ENCODE measurements at regions not wholly inside any gene's neighbourhood (a gene's known extent, or its start where the extent isn't known, plus 50 kb on each side); places are given as distances from the start of the nearest gene placed in this dataset.

DNA sequence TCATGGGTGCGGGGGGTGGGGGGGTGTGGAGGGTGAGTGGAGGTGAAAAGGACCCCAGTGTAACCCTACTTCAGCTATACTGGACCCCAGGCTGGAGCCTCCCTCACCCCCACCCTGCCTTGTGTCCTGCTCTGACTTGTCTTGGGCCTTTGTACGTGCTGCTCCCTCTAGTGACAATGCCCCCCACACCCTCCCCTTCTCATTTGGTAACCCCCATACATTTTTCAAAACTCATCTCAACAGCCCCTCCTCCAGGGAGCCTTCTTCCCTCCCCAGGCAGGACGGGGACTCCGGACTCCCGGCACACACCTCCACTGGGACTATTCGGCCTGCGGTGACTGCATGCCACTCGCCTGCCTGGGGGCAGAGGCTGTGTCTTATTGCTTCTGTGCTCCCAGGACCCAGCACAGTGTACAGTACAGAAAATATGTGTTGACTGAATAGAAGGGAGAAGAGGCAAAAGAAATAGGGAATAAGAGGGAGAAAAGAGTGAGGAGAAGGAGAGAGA, 108.2 kb downstream of the VEGFA start:
- ATAC-seq (no peak), DNase-seq (no peak)
- no peaks in the 10 kb centered on the region for H3K36me3 Mint-ChIP-seq (ENCODE audit: low read depth)
- H3K27ac Mint-ChIP-seq, result no peak overlapping the region
- no peaks in the 10 kb centered on the region for H3K9me3 Mint-ChIP-seq
- no peaks in the 10 kb centered on the region for H3K4me1 Mint-ChIP-seq
- no peaks in the 10 kb centered on the region for H3K27me3 Mint-ChIP-seq
- no peak overlapping the region for H3K4me3 Mint-ChIP-seq

DNA sequence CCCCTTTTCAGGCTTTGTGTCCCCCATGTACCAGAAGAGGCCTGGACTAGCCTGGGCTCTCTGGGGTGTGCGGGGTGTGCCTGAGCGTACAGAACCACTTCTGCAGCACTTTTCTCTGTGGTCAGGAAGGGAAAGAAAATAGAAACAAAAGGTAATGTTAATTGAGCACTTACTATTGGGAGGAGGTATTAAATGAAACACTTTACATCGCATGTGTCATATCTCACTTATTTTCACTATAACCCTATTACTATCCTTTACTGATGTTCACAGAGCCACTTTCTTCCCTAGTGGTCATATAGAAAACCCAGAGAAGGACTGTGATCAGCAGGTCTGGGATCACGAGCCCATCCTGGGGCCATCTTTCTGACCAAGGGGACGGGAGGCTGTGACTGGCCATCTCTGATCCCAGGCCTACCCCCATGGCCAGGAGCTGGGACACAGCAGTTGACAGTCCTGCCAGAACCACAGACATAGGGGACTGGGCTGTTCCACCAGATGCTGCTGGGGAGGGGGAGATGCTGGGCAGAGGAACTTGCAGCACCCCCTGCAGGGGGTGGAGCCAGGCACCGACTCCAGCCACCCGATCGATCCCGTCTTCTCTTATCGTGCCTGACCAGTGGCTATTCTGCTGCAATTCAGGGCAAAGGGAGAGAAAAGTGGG, 107.6 kb downstream of the VEGFA start:
- H3K36me3 Mint-ChIP-seq (ENCODE audit: low read depth), result no peaks in the 10 kb centered on the region
- no peaks in the 10 kb centered on the region for H3K27me3 Mint-ChIP-seq
- no peaks in the 10 kb centered on the region for H3K9me3 Mint-ChIP-seq

DNA sequence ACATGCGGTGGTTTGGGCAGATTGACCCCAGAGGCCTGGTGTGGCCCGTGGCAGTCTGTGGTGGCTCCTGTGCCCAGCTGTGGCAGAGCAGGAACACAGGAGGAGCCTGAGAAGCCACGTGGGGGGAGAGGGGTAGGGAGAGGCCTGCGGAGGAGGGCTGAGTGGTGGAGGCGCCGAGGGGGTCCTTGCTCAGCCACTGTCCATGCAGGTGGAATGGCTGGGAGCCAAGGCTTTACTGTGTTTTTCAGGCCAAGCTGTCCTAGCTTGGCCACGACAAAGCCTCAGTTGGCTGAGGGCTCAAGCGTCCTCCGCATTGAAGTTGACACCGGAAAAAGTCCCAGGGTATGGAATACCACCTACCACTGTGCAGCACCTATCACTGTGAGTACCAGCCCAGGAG, 107.0 kb downstream of the VEGFA start:
- DNase-seq (no peak), ATAC-seq (no peak)
- Mint-ChIP-seq H3K4me1 (no peaks in the 10 kb centered on the region), H3K27ac (no peak overlapping the region), H3K4me3 (no peak overlapping the region), H3K9me3 (no peaks in the 10 kb centered on the region), H3K27me3 (no peaks in the 10 kb centered on the region), H3K36me3 (ENCODE audit: low read depth) (no peaks in the 10 kb centered on the region)

More for the DNA sequence above, 107.6 kb downstream of the VEGFA start:
- DNase-seq (no peak), ATAC-seq (no peak)
- H3K27ac Mint-ChIP-seq, result no peak overlapping the region
- no peaks in the 10 kb centered on the region for H3K4me1 Mint-ChIP-seq
- H3K4me3 Mint-ChIP-seq, result no peak overlapping the region

DNA sequence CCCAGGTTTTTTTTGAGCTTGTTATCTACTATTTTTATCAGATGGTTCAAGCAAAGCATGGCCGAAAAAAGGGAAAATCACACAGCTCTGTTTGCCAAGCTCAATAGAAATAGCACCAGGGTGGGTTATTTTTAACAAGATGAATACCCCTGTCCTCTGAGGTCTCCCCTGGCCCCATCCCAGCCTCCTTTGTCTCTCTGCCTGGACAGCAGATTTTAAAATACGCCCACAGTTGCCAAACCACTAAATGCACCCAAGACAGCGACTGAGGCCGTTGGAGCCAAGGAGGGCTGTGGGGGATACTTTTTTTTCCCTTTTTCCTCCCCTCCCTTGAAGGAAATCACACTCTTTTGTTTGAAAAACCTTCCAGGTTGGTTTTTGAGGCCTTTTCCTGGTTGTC, 106.6 kb downstream of the VEGFA start:
- H3K36me3 Mint-ChIP-seq (ENCODE audit: low read depth), result no peaks in the 10 kb centered on the region
- H3K27me3 Mint-ChIP-seq, result no peaks in the 10 kb centered on the region
- DNase-seq (no peak), ATAC-seq (no peak)
- no peak overlapping the region for H3K4me3 Mint-ChIP-seq
- no peak overlapping the region for H3K27ac Mint-ChIP-seq
- no peaks in the 10 kb centered on the region for H3K4me1 Mint-ChIP-seq
- no peaks in the 10 kb centered on the region for H3K9me3 Mint-ChIP-seq

DNA sequence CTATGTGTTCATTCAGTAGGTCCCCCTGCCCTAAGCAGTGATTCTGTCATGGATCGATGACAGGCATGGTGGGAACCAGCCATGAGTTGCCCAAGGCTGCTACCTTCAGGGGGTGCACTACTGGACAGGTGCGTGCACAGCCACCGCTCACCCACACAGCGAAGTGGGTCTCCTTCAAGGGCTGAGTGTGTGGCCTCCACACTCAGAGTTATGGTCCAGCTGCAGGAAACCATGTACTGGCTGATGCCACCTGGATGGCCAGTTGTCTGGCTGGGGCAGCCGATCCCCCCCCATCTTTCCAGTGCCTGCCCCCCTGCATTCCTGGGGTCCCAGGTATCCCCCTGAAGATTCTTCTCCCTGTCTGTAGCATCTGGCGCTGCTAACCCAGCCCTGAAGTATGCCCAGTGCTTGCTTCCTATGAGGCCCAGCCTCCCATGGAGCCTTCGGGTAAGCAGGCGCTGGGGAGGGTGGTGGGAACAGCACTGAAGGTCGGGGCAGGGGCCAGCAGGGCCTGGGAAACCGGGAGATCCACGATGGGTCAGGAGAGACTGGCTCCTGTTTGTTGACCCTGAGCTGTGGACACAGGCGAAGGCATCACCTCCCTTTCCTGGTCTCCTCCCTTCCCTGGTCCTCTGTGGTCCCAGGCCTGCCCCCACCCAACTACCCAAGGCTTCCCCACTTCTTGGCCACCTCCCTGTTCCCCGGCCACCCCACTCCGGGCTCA, 106.0 kb downstream of the VEGFA start:
- DNase-seq (no peak), ATAC-seq (no peak)
- Mint-ChIP-seq H3K9me3 (no peaks in the 10 kb centered on the region), H3K36me3 (ENCODE audit: low read depth) (no peaks in the 10 kb centered on the region), H3K4me3 (no peak overlapping the region), H3K4me1 (no peaks in the 10 kb centered on the region), H3K27me3 (no peaks in the 10 kb centered on the region), H3K27ac (no peak overlapping the region)

DNA sequence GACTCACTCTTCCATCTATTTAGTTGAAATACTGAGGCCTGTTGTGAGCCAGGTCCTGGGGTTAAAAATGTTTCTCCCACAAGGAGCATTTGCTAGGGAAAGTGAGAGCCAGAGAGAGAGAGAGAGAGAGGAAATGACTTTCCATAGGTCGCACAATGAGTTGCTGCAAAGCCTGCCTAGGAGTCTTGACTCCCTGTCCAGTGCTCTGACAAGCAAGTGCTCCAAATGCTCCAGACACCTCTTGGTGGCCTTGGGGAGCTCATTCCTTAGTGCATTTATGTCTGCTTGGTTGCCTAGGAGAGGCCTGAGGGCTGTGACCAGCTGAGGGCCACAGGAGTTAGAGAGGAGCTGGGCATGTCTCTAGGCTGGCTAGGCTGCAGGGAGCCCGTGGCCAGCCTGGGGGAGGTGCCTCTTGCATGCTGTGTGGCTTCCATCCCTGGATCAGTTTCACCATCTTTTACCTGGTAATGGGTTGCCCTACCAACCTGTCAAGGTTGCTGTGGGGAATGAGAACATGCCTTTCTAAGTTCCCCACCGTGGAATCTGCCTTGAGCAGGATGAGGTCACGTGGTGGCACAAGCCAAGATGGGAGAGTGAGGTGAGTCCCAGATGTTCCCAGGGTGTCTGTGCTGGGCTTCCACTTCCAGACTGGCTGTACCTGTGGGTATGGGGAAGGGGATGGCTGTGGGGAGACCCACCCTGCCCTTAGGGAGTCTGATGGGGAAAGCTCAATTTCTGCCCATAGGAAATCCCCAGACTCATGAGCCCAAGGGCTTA, 105.0 kb downstream of the VEGFA start:
- Mint-ChIP-seq H3K27me3 (no peaks in the 10 kb centered on the region), H3K4me3 (no peak overlapping the region), H3K4me1 (no peaks in the 10 kb centered on the region)

DNA sequence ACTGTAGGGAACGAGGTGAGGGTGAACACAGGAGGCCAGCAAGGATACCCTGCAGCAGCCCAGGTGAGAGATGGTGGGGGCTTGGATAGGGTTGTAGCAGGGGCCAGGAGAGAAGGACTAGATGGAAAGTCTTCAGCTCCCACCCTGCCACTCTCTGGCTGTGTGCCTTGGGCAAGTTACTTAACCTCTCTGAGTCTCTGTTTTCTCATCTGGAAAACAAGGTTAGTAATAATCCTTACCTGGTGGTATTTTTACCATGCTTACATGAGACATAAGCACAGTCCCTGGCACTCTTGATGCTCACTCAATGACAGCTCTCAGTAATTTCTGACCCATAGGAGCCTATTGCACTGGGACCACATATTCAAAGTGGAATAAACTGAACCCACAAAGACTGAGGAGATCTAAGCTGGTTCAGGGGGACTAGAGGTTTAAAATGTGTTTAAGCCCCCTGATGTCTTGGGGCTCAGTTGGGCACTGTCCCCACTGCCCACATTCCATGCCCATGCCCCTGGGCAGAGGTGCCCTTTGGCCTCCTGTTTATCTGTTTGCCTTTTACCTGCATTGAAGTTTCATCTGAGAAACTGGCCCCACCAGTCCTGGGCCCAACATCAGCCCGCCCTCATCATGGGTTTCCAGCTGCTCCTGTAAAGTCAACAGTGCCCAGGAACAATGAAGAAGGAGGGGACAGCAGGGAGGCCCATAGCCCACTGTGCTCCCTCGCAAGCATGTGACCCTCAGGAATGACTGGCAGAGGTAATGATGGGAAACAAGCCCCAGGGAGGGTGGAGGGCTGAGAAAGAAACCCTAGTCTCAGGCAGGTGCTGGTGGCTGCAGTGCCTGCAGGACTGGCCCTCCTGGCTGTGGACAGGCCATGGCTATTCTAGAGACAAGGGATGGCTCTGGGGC, 104.0 kb downstream of the VEGFA start:
- Mint-ChIP-seq H3K4me1 (no peaks in the 10 kb centered on the region), H3K9me3 (no peaks in the 10 kb centered on the region), H3K4me3 (no peak overlapping the region), H3K36me3 (ENCODE audit: low read depth) (no peaks in the 10 kb centered on the region), H3K27ac (no peak overlapping the region), H3K27me3 (no peaks in the 10 kb centered on the region)
- DNase-seq (no peak), ATAC-seq (no peak)

More for the DNA sequence above, 105.0 kb downstream of the VEGFA start:
- ATAC-seq, result no peak
- H3K36me3 Mint-ChIP-seq (ENCODE audit: low read depth), result no peaks in the 10 kb centered on the region
- no peak overlapping the region for H3K27ac Mint-ChIP-seq
- H3K9me3 Mint-ChIP-seq, result no peaks in the 10 kb centered on the region
- no peak for DNase-seq

DNA sequence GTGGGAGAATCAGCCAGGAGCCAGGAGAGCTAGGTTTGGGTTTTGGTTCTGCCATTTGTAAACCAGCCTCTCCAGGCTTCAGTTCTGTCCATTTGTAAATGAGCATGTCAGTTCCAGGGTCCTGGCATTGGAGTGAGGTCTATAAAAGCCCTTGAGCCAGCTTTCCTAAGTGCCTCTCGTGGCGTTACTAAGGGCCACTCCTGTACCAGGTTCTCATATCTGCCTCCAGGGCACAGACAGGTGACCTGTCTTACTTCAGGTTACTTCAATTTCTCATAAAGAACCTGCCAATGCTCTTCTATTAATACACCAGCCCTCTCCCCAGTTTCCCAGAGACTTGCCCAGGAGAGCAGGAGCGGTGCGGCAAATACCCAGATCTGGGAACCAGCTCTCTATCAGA, 101.9 kb downstream of the VEGFA start:
- Mint-ChIP-seq H3K27me3 (no peaks in the 10 kb centered on the region), H3K36me3 (ENCODE audit: low read depth) (no peaks in the 10 kb centered on the region), H3K4me3 (no peak overlapping the region), H3K9me3 (no peaks in the 10 kb centered on the region), H3K4me1 (no peaks in the 10 kb centered on the region), H3K27ac (no peak overlapping the region)
- no peak for DNase-seq
- no peak for ATAC-seq

DNA sequence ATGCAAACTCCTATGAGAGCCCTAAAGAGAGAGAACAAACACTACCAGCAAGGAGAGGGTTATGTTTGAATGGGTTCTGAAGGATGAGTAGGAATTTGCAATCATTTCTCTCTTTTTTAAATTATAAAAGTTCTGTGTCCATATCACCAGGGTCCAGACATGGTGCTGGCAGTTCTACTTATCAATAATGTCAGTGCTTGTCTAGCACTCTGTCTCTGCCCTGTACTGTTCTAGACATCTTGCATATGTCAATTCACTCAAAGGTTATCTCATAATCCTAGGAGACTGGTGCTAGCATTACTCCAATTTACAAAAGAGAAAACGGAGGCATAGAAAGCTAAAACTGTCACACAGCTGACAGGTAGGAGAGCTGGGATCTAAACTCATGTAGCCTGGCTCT, 101.3 kb downstream of the VEGFA start:
- Mint-ChIP-seq H3K36me3 (ENCODE audit: low read depth) (no peaks in the 10 kb centered on the region), H3K4me3 (no peak overlapping the region), H3K27me3 (no peaks in the 10 kb centered on the region), H3K9me3 (no peaks in the 10 kb centered on the region), H3K4me1 (no peaks in the 10 kb centered on the region), H3K27ac (no peak overlapping the region)
- ATAC-seq (no peak), DNase-seq (no peak)

DNA sequence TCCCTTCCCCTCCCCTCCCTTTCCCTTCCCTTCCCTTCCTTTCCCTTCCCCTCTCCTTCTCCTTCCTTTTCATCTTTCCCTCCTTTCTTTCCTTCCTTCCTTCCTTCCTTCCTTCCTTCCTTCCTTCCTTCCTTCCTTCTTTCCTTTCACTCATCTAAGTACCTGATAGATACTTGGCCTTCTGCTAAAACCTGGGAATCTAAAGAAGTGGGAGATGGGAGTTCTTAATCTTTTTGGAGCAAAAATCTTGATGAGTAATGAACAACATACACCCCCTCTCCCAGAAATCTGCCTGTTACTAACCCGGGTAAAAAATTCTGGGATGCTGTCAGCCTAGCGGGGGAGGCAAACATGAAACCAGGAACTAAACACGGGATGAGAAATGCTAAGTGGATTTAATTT, 100.7 kb downstream of the VEGFA start:
- Mint-ChIP-seq H3K36me3 (ENCODE audit: low read depth) (no peaks in the 10 kb centered on the region), H3K4me1 (no peaks in the 10 kb centered on the region), H3K27ac (no peak overlapping the region), H3K9me3 (no peaks in the 10 kb centered on the region), H3K4me3 (no peak overlapping the region), H3K27me3 (no peaks in the 10 kb centered on the region)
- no peak for ATAC-seq
- no peak for DNase-seq

DNA sequence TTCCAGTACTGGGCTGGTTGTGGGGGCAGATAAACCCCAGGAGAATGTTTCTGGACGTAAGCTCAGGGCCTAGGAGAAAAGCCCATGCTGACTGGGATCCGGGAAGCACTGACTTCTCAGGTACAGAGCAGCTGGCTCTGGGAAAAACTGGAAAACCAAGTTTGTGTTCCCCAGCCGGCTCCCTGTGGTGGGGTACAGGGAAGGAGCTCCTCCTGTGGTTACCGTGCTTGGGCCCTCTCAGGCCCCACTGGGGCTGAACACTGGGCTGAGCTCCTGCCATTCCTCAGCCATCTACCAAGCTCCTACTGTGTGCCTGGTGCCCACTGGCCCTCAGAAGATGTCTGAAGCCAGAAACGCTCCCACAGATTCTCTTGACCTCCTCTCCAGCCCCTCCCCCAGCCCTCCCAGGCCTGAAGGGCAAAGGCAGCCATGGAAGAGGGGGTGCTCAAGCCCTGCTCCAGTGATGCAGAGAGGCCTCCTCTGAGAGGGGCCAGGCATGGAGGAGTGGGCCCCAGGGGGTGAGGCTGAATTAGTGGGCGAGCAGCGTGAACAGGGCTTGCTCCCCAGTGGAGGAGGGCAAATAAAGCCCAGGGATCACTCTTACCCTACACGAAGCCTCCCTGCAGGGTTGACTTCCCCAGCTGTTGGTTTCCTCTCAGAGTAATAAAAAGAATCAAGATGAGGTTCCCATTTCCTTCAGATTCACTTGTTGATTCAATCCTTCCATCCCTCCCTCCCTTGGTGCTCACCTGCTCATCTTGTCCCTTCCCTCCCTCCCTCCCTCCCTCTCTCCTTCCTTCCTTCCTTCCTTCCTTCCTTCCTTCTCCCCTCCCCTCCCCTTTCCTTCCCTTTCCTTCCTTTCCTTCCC, 100.0 kb downstream of the VEGFA start:
- DNase-seq, result no peak
- H3K9me3 Mint-ChIP-seq, result no peaks in the 10 kb centered on the region
- no peaks in the 10 kb centered on the region for H3K27me3 Mint-ChIP-seq
- ATAC-seq, result no peak
- H3K36me3 Mint-ChIP-seq (ENCODE audit: low read depth), result no peaks in the 10 kb centered on the region
- no peak overlapping the region for H3K4me3 Mint-ChIP-seq
- no peak overlapping the region for H3K27ac Mint-ChIP-seq
- H3K4me1 Mint-ChIP-seq, result no peaks in the 10 kb centered on the region

DNA sequence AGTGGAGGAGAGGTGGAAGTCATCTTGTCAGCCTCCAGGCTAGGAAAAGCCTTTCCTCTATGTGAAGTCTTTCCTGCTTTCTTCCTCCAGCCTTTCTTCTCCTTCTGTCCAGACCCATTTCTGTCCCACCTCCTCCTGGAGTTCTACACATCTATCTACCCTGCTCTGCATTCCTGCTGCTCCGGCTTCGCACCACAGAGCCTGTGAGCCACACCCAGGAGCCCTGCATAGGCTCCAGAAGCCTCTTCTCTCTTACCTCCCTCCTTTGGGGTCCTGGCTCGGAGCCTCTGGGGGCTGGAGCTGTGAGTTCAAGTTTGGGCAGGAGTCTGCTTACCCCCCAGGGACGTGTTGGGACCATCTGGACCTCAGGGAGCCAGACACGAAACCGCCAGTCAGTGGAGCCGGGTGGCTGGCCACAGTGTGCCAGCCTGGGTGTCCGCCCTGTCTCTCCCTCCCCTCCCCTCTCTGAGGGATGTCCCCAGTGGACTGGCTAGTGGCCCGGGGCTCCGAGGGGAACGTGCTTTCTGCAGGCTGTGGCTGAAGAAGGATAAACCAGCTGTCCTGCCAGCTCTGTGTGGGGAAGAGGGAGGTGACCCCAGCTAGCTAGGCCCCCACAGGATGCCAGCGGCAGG, 99.2 kb downstream of the VEGFA start:
- Mint-ChIP-seq H3K9me3 (no peaks in the 10 kb centered on the region), H3K4me1 (no peaks in the 10 kb centered on the region), H3K27me3 (no peaks in the 10 kb centered on the region), H3K27ac (no peak overlapping the region), H3K4me3 (no peak overlapping the region), H3K36me3 (ENCODE audit: low read depth) (no peaks in the 10 kb centered on the region)
- ATAC-seq, result no peak
- no peak for DNase-seq

DNA sequence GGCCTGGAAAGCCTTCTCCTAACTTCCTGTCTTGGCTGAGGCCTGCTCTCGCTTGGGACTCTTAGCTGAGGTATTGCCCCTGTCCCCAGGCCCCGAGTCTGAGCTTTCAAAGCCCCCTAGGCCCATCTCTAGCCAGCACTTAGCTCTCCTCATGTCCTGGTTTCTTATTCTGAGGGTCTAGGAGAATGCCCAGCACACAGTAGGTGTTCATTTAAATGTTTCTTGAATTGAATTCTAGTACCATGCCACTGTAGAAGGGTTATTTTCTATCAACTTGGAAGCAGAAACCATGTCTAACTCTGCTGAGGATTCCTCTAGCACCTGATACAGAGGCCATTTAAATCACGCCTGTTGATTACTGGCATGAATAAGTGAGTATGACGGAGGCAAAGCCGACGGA, 98.5 kb downstream of the VEGFA start:
- Mint-ChIP-seq H3K27me3 (peaks cover 4% of the 10 kb centered on the region), H3K4me3 (no peak overlapping the region), H3K9me3 (no peaks in the 10 kb centered on the region), H3K36me3 (ENCODE audit: low read depth) (no peaks in the 10 kb centered on the region), H3K27ac (no peak overlapping the region), H3K4me1 (no peaks in the 10 kb centered on the region)
- ATAC-seq (no peak), DNase-seq (no peak)
